DMS79 treated with DMSO at 0.1 percent for 48 hours (cell line): ENCODE measurements at regions not wholly inside any gene's neighbourhood (a gene's known extent, or its start where the extent isn't known, plus 50 kb on each side); places are given as distances from the start of the nearest gene placed in this dataset.

Experiments used
- DNase-seq: peaks from one replicate; lab custom pipeline; 2025; lab: John Stamatoyannopoulos, UW

GRCh38 chr17:72258711-72259110, 137.9 kb downstream of the SOX9 start:
- no peak for DNase-seq

GRCh38 chr17:72259922-72260321, 139.1 kb downstream of the SOX9 start:
- DNase-seq = no peak

GRCh38 chr17:72262766-72263165, 141.9 kb downstream of the SOX9 start:
- DNase-seq = no peak

GRCh38 chr17:72264682-72265405, 144.0 kb downstream of the SOX9 start:
- DNase-seq = no peak

GRCh38 chr17:72266112-72266775, 145.4 kb downstream of the SOX9 start:
- no peak for DNase-seq

GRCh38 chr17:72267601-72268000, 146.8 kb downstream of the SOX9 start:
- DNase-seq = peak; percentile 15

- DNase-seq = peak; percentile 3
Observed at GRCh38 chr17:72268431-72268830, 147.6 kb downstream of the SOX9 start.

- DNase-seq = peak; percentile 35
Observed at GRCh38 chr17:72270273-72270924, 149.6 kb downstream of the SOX9 start.

GRCh38 chr17:72271603-72272002, 150.8 kb downstream of the SOX9 start:
- DNase-seq = no peak

GRCh38 chr17:72273289-72274056, 152.7 kb downstream of the SOX9 start:
- no peak for DNase-seq

GRCh38 chr17:72274614-72275013, 153.8 kb downstream of the SOX9 start:
- DNase-seq = no peak

GRCh38 chr17:72280881-72281280, 160.1 kb downstream of the SOX9 start:
- no peak for DNase-seq

GRCh38 chr17:72282439-72283029, 161.7 kb downstream of the SOX9 start:
- no peak for DNase-seq

- DNase-seq = no peak
Observed at GRCh38 chr17:72284806-72285205, 164.0 kb downstream of the SOX9 start.

GRCh38 chr17:72287586-72287985, 166.8 kb downstream of the SOX9 start:
- no peak for DNase-seq

- no peak for DNase-seq
Observed at GRCh38 chr17:72294487-72294893, 173.7 kb downstream of the SOX9 start.

GRCh38 chr17:72295916-72296315, 175.1 kb downstream of the SOX9 start:
- DNase-seq = no peak

GRCh38 chr17:72296456-72296855, 175.6 kb downstream of the SOX9 start:
- DNase-seq = no peak

GRCh38 chr17:72297326-72298115, 176.7 kb downstream of the SOX9 start:
- no peak for DNase-seq

- DNase-seq = no peak
Observed at GRCh38 chr17:72299100-72299499, 178.3 kb downstream of the SOX9 start.

- no peak for DNase-seq
Observed at GRCh38 chr17:72299592-72299991, 178.8 kb downstream of the SOX9 start.
